ENCODE measurements at regions not wholly inside any gene's neighbourhood (a gene's known extent, or its start where the extent isn't known, plus 50 kb on each side); places are given as distances from the start of the nearest gene placed in this dataset.
"Not testable (repeated sequence)": the region's sequence is repeated elsewhere in the genome, so short reads cannot be mapped to it uniquely, and the experiment has no call there.

GRCh38 chr12:125852116-125852515, 786.9 kb downstream of the AACS start:
- no peak for DNase-seq

DNA sequence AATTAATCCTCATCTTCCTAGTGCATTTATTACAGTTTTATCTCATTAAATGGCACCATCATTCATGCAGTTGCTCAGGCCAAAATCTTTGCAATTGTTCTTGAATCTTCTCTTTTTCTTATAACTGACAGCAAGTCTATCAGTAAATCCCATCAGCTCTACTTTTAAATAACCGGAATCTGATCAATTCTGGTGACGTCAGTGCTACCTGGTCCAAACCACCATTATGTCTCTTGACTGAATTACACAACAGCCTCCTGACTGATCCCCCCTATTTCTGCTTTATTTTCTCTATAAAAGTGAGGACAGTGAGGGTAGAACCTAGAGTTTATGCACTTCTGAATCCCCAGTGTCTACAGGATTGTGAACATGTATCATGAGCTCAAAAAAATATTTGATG, 787.4 kb downstream of the AACS start:
- no peak for DNase-seq

DNA sequence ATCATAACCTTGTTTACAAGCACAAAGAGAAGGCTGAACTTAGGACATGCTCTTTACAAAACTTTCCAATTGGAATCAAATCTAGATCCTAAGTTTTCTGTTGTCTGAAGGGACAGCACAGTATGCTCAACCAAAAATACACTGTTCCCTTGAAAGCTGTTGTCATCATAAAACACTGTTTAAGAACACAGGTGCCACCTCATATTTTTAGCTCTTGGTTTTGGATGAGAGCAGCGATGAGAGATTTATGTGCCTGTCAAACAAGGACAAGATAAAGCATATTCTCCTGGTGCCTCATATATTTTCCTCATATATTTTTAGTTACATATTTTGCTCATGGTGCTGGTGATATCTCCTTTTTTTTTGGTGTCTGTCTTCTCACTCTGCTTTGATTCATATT, 788.4 kb downstream of the AACS start:
- no peak for DNase-seq

GRCh38 chr12:125856366-125856765, 791.1 kb downstream of the AACS start:
- DNase-seq = no peak

- DNase-seq = no peak
These were observed 791.7 kb downstream of the AACS start for GRCh38 chr12:125856896-125857295.

GRCh38 chr12:125860672-125861288, 795.5 kb downstream of the AACS start:
- no peak for DNase-seq

GRCh38 chr12:125861299-125862281, 796.4 kb downstream of the AACS start:
- DNase-seq = no peak

DNA sequence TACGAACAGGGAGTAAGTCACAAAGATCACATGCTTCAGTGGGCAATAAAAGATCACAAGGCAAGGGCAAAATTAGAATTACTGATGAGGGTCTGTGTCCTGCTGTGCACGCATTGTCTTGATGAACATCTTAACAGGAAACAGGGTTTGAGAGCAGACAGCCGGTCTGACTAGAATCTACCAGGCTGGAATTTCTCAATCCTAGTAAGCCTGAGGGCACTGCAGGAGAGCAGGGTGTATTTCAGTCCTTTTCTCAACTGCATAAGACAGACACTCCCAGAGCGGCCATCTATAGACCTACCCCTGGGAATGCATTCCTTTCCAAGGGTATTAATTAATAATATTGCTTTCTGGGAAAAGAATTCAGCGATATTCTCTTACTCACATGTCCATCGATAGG, 800.0 kb downstream of the AACS start:
- DNase-seq = not testable (repeated sequence)

DNA sequence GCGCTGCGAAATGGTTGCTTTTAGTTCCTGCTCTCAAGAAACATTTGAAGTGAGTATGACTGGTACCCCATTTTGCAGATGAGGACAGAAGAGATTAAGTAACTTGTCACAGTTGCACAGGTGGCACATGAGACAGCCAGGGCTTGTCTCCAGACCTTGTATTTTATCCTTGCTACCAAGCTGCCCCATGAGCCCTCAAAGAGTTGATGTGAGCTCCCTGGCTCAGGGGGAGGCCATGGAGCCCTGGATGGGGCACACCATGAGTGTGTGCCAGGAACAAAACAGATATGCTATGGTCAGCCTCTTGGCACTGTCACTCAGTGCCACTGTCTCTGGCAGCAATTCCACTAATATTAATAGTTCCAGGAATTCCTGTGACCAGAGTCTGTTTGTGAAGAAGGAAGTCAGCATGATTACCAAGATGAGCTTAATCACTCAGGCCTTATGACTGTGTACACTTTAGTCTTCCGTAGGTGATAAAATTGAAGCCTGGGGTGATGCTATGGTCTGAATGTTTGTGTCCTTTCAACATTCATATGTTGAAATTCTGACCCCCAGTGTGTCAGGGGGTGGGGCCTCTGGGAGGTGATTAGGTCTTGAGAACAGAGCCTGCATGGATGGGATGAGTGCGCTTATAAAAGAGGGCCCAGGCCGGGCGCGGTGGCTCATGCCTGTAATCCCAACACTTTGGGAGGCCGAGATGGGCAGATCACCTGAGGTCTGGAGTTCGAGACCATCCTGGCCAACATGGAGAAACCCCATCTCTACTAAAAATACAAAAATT, 806.8 kb downstream of the AACS start:
- no peak for DNase-seq

GRCh38 chr12:125873016-125873415, 807.8 kb downstream of the AACS start:
- DNase-seq = no peak

GRCh38 chr12:125878483-125878882, 813.2 kb downstream of the AACS start:
- no peak for DNase-seq

- no peak for DNase-seq
These were observed 816.9 kb downstream of the AACS start for GRCh38 chr12:125882141-125882540.

- DNase-seq = no peak
These were observed 823.7 kb downstream of the AACS start for GRCh38 chr12:125888921-125889320.

DNA sequence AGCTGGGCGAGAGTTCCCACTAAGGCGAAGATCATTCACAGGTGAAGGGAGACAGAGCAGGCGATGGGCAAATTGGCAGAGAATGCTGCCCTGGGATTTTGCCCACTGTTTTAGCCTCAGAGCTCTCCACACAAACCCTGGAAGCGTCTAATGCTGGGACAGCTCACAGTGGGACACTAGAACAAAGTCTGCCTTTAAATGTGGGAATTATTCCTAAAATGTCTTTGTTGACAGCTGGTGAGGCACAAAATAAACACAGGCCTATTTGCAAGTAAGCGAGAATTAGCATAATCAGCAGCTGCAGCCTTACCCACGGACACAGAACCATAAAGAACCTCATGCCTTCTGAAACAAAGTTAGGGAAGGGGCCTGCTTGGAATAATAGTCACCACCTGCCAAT, 824.5 kb downstream of the AACS start:
- no peak for DNase-seq

DNA sequence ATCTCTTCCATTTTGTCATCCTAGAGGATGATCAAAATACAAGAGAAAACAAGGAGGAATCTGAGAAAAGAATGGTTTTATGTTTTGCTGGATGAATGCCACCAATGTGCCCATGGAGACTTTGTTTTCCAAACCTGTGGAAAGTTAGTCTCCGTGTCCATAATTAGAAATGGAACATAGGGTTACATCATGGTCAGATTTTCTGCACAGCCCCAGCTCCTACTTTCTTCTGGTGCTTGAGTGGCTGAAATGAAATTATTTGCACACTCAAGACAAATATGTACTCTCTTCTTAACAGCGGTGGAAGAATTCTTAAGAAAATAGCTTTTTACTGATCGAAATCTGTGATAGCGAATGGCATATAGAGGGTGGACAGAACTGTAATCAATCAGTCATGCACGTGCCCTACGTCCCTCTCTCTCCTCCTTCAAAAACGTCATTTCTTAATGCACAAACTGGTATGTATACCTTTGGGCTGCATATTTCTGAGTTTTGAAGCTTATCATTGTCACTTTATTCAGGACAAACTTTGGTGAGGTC, 825.2 kb downstream of the AACS start:
- no peak for DNase-seq

DNA sequence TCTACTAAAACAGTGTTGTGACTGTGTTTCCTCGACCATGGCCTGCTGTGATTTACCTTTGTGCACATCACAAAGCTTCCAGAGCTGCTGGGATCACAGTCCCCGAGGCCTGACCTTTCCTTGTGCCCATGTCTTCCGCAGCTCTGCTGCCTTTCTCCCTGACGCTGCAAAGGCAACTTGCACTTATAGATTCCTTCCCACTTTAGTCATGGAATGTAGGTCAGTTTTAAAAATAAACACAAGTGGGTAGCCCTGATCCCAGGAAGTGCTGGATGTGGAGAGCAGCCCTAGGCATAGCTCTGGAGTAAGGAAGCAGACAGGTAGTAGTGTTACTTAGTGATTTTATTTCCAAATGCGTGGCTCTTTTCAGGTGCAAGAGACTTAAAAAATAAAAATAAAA, 825.7 kb downstream of the AACS start:
- no peak for DNase-seq

- DNase-seq = no peak
These were observed 827.0 kb downstream of the AACS start for GRCh38 chr12:125892276-125892675.

DNA sequence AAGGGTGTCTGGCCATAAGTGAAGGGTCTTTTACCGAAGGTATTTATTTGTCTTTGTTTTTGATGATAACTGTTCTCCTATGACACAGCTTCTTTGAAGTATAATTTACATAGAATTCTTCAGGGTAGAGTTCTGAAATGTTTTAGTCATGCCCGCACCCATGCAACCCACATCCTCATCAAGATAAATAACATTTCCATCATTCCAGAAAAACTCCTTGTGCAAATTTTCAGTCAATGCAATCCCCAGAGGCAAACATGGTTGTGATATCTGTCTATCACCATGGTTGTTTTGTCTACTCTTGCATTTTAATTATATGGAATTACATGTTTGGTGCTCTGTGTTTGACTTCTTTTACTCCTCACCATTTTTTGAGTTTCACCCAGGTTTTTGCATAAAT, 837.8 kb downstream of the AACS start:
- no peak for DNase-seq

- DNase-seq = no peak
These were observed 842.1 kb downstream of the AACS start for GRCh38 chr12:125907351-125907750.

DNA sequence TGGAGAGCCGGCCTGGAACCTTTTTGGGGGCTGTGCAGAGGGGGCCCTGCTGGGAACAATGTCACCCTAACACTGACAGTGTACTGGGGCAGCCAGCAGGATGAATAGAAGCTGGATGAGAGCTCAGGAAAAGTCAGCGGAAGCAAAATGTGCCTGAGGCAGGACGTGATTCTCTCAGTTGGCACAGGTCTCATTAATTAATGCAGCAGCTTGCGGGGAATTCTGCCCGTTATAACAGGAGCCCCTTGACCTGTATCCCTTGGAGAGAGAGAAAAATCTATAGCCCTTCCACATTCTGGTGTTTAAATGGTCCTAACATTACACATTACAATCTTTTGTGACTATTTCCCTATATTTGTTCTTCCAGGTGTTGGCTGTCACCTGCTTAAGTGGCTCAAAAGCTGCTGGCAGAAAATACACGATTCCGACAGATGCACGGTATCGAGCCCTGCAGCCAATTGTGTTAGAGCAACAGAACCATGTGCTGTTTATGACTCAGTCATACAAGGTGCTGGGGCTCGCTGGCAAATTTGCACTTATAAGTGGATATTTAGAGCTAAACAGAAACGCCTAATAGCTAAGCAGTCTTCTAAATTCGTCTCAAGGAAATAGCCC, 854.7 kb downstream of the AACS start:
- no peak for DNase-seq

DNA sequence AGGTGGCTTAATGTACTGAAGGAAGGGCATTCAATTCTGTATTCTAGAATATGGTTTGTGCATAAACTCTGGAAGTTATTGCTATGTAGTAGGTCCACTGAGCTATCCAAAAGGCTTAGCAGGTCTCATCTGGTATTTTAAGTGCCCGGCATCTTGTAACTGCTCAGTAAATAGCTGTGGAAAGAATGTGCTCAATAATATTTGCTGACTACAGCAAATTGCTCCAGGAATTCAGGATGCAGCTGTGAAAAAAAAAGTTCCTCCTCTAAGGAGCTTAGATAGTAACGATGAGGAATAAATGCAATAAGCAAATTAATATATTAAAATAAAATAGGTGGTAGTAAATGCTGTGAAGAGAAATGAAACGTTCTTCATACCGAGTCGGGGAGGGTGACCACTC, 857.1 kb downstream of the AACS start:
- DNase-seq = no peak

DNA sequence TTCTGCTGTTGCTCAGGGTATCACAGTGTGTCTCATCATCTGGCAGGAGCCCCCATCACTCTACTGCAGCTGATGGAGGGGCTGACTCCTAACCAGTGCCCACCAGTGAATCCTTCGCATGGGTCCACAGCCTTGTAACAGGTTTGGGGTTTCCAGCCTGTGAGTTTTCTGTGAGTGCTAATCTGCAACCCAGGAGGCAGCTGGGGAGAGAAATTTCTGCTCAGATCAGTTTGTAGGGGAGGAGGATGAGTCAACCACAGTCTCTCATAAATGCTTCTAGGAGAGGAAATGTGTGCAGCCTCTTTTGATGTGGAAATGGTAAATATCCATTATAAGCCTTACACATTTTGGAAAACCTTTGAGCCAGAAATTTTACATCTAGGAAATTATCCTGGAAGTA, 871.3 kb downstream of the AACS start:
- no peak for DNase-seq

- no peak for DNase-seq
These were observed 879.2 kb downstream of the AACS start for GRCh38 chr12:125944446-125944845.
